Ishikawa (cell line): ENCODE measurements at regions not wholly inside any gene's neighbourhood (a gene's known extent, or its start where the extent isn't known, plus 50 kb on each side); places are given as distances from the start of the nearest gene placed in this dataset.

Experiments
- CEBPB ChIP-seq: IDR thresholded peaks from 2 replicates; pipeline ENCODE4 v1.6.1; 2012
- CREB1 ChIP-seq: IDR thresholded peaks from 2 replicates; pipeline ENCODE4 v1.6.1; 2012; ENCODE audit warnings: low read depth
- EGR1 ChIP-seq: IDR thresholded peaks from 2 replicates; pipeline ENCODE4 v1.6.1; 2012
- EP300 ChIP-seq: IDR thresholded peaks from 2 replicates; pipeline ENCODE4 v1.6.1; 2012; ENCODE audit warnings: borderline replicate concordance
- FOXM1 ChIP-seq: IDR thresholded peaks from 2 replicates; pipeline ENCODE4 v1.6.1; 2012; ENCODE audit warnings: low read depth, borderline replicate concordance
- MAX ChIP-seq: IDR thresholded peaks from 2 replicates; pipeline ENCODE4 v1.6.1; 2012
- NFIC ChIP-seq: IDR thresholded peaks from 2 replicates; pipeline ENCODE4 v1.6.1; 2012
- RAD21 ChIP-seq: IDR thresholded peaks from 2 replicates; pipeline ENCODE4 v1.6.1; 2012; ENCODE audit warnings: low read depth
- REST ChIP-seq: IDR thresholded peaks from 2 replicates; pipeline ENCODE4 v1.6.1; 2012; ENCODE audit warnings: low read depth, mild to moderate bottlenecking
- TAF1 ChIP-seq: IDR thresholded peaks from 2 replicates; pipeline ENCODE4 v1.6.1; 2012; ENCODE audit warnings: low read depth, mild to moderate bottlenecking
- TCF12 ChIP-seq: IDR thresholded peaks from 2 replicates; pipeline ENCODE4 v1.6.1; 2012; ENCODE audit warnings: low read depth
- TEAD4 ChIP-seq: IDR thresholded peaks from 2 replicates; pipeline ENCODE4 v1.6.1; 2012
- USF1 ChIP-seq: IDR thresholded peaks from 2 replicates; pipeline ENCODE4 v1.6.1; 2012
- YY1 ChIP-seq: IDR thresholded peaks from 2 replicates; pipeline ENCODE4 v1.6.1; 2012; ENCODE audit warnings: low read depth
- ZBTB7A ChIP-seq: IDR thresholded peaks from 2 replicates; pipeline ENCODE4 v1.6.1; 2012; ENCODE audit warnings: low read depth

GRCh38 chr12:61916831-61917230, 343.4 kb upstream of the USP15 start:
- no peak for TF ChIP-seq CREB1
- TF ChIP-seq MAX: no peak
- TF ChIP-seq EP300: no peak
- TF ChIP-seq NFIC: no peak

- TF ChIP-seq MAX (no peak), REST (no peak), FOXM1 (no peak), NFIC (no peak), TCF12 (no peak), TEAD4 (no peak), YY1 (no peak), USF1 (no peak), RAD21 (no peak), CEBPB (no peak), CREB1 (no peak), EP300 (no peak), TAF1 (no peak), ZBTB7A (no peak), EGR1 (no peak)
Measured at GRCh38 chr12:61919686-61920085, 340.5 kb upstream of the USP15 start.

- TF ChIP-seq CEBPB (no peak), TAF1 (no peak)
Measured at GRCh38 chr12:61920230-61920629, 340.0 kb upstream of the USP15 start.

GRCh38 chr12:61923152-61923551, 337.1 kb upstream of the USP15 start:
- TF ChIP-seq ZBTB7A (no peak), USF1 (no peak), RAD21 (no peak), EGR1 (no peak), TCF12 (no peak), EP300 (no peak), NFIC (no peak), FOXM1 (no peak), TAF1 (no peak), CEBPB (no peak), MAX (no peak), REST (no peak), YY1 (no peak), TEAD4 (no peak), CREB1 (no peak)

- TF ChIP-seq CREB1: no peak
- TF ChIP-seq REST: no peak
- no peak for TF ChIP-seq TEAD4
- TF ChIP-seq YY1: no peak
- no peak for TF ChIP-seq RAD21
- no peak for TF ChIP-seq USF1
- no peak for TF ChIP-seq TAF1
- TF ChIP-seq FOXM1: no peak
- no peak for TF ChIP-seq NFIC
- TF ChIP-seq CEBPB: no peak
Measured at GRCh38 chr12:61934564-61934963, 325.6 kb upstream of the USP15 start.
